ENCODE measurements at regions not wholly inside any gene's neighbourhood (a gene's known extent, or its start where the extent isn't known, plus 50 kb on each side); places are given as distances from the start of the nearest gene placed in this dataset.

- TF ChIP-seq CTCF (IDR thresholded peaks at IDR 0.05; ENCODE audit: insufficient read depth, low read depth, low read length) (no peak), EZH2 (IDR thresholded peaks at IDR 0.05; ENCODE audit: insufficient read depth, low read length) (no peak)
Observed at GRCh38 chr20:22430154-22430745, 154.1 kb downstream of the FOXA2 start.

All from astrocyte (in vitro differentiated cells and primary cell).